ENCODE measurements at regions not wholly inside any gene's neighbourhood (a gene's known extent, or its start where the extent isn't known, plus 50 kb on each side); places are given as distances from the start of the nearest gene placed in this dataset.
A peak's percentile ranks its signal among the peaks of the same experiment; 100 is the strongest.

GRCh38 chr4:107562316-107562715 is 157.7 kb downstream of the PAPSS1 start:
- Mint-ChIP-seq H3K27me3 (peaks cover 2% of the 10 kb centered on the region), H3K4me3 (no peak overlapping the region), H3K27ac (no peak overlapping the region), H3K36me3 (ENCODE audit: low read depth) (no peaks in the 10 kb centered on the region), H3K4me1 (no peaks in the 10 kb centered on the region), H3K9me3 (peaks cover 2% of the 10 kb centered on the region)
- no peak for DNase-seq
- ChIA-PET CTCF (no interaction called here), POLR2A (no interaction called here)

- Mint-ChIP-seq H3K4me3 (no peak overlapping the region), H3K27me3 (peaks cover 2% of the 10 kb centered on the region), H3K36me3 (ENCODE audit: low read depth) (no peaks in the 10 kb centered on the region), H3K4me1 (no peaks in the 10 kb centered on the region), H3K9me3 (peaks cover 2% of the 10 kb centered on the region), H3K27ac (no peak overlapping the region)
- ChIA-PET CTCF (no interaction called here), POLR2A (no interaction called here)
- DNase-seq = no peak
These were observed 158.6 kb downstream of the PAPSS1 start for GRCh38 chr4:107561481-107561880.

- Mint-ChIP-seq H3K4me3 (no peak overlapping the region), H3K27me3 (peaks cover 2% of the 10 kb centered on the region), H3K4me1 (no peaks in the 10 kb centered on the region), H3K27ac (no peak overlapping the region), H3K36me3 (ENCODE audit: low read depth) (no peaks in the 10 kb centered on the region), H3K9me3 (peaks cover 2% of the 10 kb centered on the region)
- DNase-seq = no peak
- ChIA-PET POLR2A (no interaction called here), CTCF (no interaction called here)
These were observed 160.4 kb downstream of the PAPSS1 start for GRCh38 chr4:107559653-107560052.

GRCh38 chr4:107552306-107552705 is 167.7 kb downstream of the PAPSS1 start:
- POLR2A ChIA-PET = no interaction called here
- no peak for DNase-seq
- peaks cover 7% of the 10 kb centered on the region for H3K4me1 Mint-ChIP-seq
- CTCF ChIA-PET = no interaction called here
- no peaks in the 10 kb centered on the region for H3K36me3 Mint-ChIP-seq (ENCODE audit: low read depth)
- no peak overlapping the region for H3K27ac Mint-ChIP-seq
- H3K4me3 Mint-ChIP-seq = no peak overlapping the region
- H3K9me3 Mint-ChIP-seq = no peaks in the 10 kb centered on the region
- H3K27me3 Mint-ChIP-seq = no peaks in the 10 kb centered on the region

DNA sequence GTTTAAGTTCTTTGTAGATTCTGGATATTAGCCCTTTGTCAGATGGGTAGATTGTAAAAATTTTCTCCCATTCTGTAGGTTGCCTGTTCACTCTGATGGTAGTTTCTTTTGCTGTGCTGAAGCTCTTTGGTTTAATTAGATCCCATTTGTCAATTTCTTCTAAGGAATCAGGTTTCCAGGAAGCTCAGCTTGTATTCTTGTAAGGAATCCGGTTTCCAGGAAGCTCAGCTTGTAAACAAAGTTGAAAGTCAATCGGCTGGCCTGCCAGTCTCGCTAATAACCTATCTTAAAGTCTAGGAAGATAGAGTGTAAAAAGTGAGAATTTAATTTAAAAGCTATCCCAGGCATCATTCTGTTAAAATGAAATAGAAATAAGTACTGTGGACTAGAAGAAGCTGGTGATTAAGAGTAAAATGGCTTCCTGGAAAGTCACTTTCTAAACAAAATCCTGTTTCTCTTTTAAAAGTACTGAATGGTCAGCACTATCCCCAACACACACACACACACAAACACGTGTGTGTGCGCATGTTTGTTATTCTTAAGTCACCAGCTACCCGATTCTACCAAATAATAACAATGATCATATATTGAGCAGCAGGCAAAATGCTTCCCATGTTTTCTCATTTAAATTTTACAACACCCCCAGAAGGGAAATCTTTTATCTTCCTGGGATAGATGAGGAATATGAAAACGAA is 171.7 kb downstream of the PAPSS1 start:
- ChIA-PET POLR2A (no interaction called here), CTCF (no interaction called here)
- H3K4me1 Mint-ChIP-seq = peaks cover 7% of the 10 kb centered on the region
- H3K4me3 Mint-ChIP-seq = no peak overlapping the region
- H3K27ac Mint-ChIP-seq = peak overlapping the region; percentile 5
- H3K27me3 Mint-ChIP-seq = peaks cover 2% of the 10 kb centered on the region
- no peaks in the 10 kb centered on the region for H3K9me3 Mint-ChIP-seq
- H3K36me3 Mint-ChIP-seq (ENCODE audit: low read depth) = no peaks in the 10 kb centered on the region
- no peak for DNase-seq

GRCh38 chr4:107546638-107547037 is 173.4 kb downstream of the PAPSS1 start:
- Mint-ChIP-seq H3K36me3 (ENCODE audit: low read depth) (no peaks in the 10 kb centered on the region), H3K9me3 (no peaks in the 10 kb centered on the region), H3K4me1 (peaks cover 7% of the 10 kb centered on the region), H3K27me3 (peaks cover 2% of the 10 kb centered on the region), H3K4me3 (no peak overlapping the region), H3K27ac (no peak overlapping the region)
- no peak for DNase-seq
- ChIA-PET POLR2A (no interaction called here), CTCF (interaction anchor here (0.6 kb wide), 1 partner anchor 156 kb away, joined by 3 read pairs; no protein-coding TSS in a partner anchor)

GRCh38 chr4:107541511-107541910 is 178.5 kb downstream of the PAPSS1 start:
- CTCF ChIA-PET = no interaction called here
- Mint-ChIP-seq H3K27ac (no peak overlapping the region), H3K36me3 (ENCODE audit: low read depth) (no peaks in the 10 kb centered on the region), H3K4me3 (no peak overlapping the region), H3K4me1 (no peaks in the 10 kb centered on the region), H3K27me3 (peaks cover 5% of the 10 kb centered on the region), H3K9me3 (no peaks in the 10 kb centered on the region)
- DNase-seq = no peak
- POLR2A ChIA-PET = no interaction called here

DNA sequence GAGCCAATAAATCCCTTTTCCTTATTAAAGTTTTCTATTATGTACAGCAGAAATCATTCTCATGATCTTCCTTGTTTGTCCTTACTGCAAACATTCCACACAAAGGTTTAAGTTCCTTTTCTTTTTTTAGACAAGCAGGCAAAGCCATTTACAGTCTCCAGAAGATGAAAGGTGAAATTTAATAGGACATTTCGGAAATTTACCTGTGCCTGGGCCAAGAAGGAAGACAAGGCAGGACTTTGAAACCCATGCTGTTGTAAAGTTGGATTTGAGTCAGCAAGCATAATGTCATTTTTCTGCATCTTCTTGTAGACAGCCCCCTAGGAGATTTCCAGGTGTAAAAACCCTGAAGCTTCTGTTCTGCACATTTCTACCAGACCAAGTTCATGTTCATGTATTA is 188.1 kb downstream of the PAPSS1 start:
- no peaks in the 10 kb centered on the region for H3K9me3 Mint-ChIP-seq

GRCh38 chr4:107520368-107520767 is 199.7 kb downstream of the PAPSS1 start:
- CTCF ChIA-PET = no interaction called here
- H3K9me3 Mint-ChIP-seq = no peaks in the 10 kb centered on the region
- POLR2A ChIA-PET = no interaction called here

More for the DNA sequence above, 188.1 kb downstream of the PAPSS1 start:
- H3K27me3 Mint-ChIP-seq = peaks cover 5% of the 10 kb centered on the region
- H3K27ac Mint-ChIP-seq = no peak overlapping the region
- H3K36me3 Mint-ChIP-seq (ENCODE audit: low read depth) = no peaks in the 10 kb centered on the region
- CTCF ChIA-PET = no interaction called here
- no peaks in the 10 kb centered on the region for H3K4me1 Mint-ChIP-seq
- DNase-seq = no peak
- H3K4me3 Mint-ChIP-seq = no peak overlapping the region
- POLR2A ChIA-PET = no interaction called here

GRCh38 chr4:107519053-107519452 is 201.0 kb downstream of the PAPSS1 start:
- no peaks in the 10 kb centered on the region for H3K36me3 Mint-ChIP-seq (ENCODE audit: low read depth)
- H3K4me3 Mint-ChIP-seq = no peak overlapping the region
- H3K9me3 Mint-ChIP-seq = no peaks in the 10 kb centered on the region
- no peak overlapping the region for H3K27ac Mint-ChIP-seq
- no peak for DNase-seq
- no peaks in the 10 kb centered on the region for H3K4me1 Mint-ChIP-seq
- POLR2A ChIA-PET = no interaction called here
- CTCF ChIA-PET = no interaction called here
- H3K27me3 Mint-ChIP-seq = no peaks in the 10 kb centered on the region

More at GRCh38 chr4:107520368-107520767, 199.7 kb downstream of the PAPSS1 start:
- Mint-ChIP-seq H3K27me3 (no peaks in the 10 kb centered on the region), H3K36me3 (ENCODE audit: low read depth) (no peaks in the 10 kb centered on the region), H3K27ac (no peak overlapping the region), H3K4me1 (no peaks in the 10 kb centered on the region), H3K4me3 (no peak overlapping the region)
- no peak for DNase-seq

DNA sequence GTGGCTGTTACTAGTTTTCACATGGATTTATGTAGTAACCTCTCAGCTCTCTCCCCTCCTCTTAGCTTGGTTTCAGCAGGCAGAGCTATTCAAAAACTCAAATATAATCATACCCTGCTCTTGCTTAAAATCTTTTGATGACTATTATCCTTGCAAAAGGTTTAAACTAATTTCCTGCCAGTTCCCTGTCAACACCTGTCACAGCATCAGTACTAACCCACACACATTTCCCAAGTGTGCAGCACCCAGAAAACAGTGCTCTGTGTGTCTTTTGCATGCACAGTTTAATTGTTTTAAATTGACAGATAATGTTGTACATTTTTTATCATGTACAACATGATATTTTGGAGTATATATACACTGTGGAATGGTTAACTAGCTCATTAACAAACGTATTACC is 202.0 kb downstream of the PAPSS1 start:
- H3K9me3 Mint-ChIP-seq = no peaks in the 10 kb centered on the region
- H3K27ac Mint-ChIP-seq = no peak overlapping the region
- H3K27me3 Mint-ChIP-seq = no peaks in the 10 kb centered on the region
- H3K4me1 Mint-ChIP-seq = no peaks in the 10 kb centered on the region
- ChIA-PET POLR2A (no interaction called here), CTCF (no interaction called here)
- no peaks in the 10 kb centered on the region for H3K36me3 Mint-ChIP-seq (ENCODE audit: low read depth)
- no peak overlapping the region for H3K4me3 Mint-ChIP-seq
- no peak for DNase-seq

DNA sequence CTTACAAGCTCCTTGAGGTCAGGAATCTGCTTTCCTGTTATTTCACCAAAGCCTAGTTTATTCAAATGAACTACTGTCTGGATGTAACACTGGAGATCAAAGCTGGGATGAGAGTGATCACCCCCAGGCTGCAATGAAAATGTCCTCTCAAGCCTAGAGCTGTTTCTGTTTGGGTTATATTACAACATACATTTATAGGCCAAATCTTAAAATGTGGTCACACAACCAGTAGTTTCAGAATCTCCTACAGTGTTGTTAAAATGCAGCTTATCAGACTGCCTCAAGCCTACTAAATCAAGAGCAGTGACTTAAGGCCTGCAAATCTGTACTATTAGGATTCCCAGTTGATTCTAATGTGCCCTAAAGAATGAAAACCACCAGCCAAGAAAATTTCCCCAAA is 207.5 kb downstream of the PAPSS1 start:
- no peak overlapping the region for H3K27ac Mint-ChIP-seq
- H3K9me3 Mint-ChIP-seq = no peaks in the 10 kb centered on the region
- CTCF ChIA-PET = no interaction called here

DNA sequence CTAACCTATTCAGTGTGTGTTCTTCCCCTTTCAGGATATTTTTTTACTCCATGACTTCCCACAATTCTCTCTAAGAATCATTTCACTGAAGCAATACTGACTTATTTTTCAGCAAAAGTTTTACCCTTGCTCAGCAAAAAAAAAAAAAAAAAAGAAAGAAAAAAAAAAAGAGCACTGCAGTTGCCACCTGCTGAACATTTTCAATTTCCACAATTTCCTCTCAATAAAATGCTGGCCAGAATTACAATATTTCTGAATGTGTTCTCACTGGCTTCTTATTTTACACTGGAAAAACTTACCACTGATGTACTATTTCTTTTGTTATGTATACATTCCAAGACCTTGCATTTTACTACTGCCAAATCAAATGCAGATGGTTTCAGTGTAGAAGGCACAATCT is 210.4 kb downstream of the PAPSS1 start:
- H3K36me3 Mint-ChIP-seq (ENCODE audit: low read depth) = no peaks in the 10 kb centered on the region
- H3K27ac Mint-ChIP-seq = no peak overlapping the region
- H3K4me1 Mint-ChIP-seq = no peaks in the 10 kb centered on the region
- H3K4me3 Mint-ChIP-seq = no peak overlapping the region
- POLR2A ChIA-PET = no interaction called here
- CTCF ChIA-PET = no interaction called here
- DNase-seq = no peak
- H3K9me3 Mint-ChIP-seq = no peaks in the 10 kb centered on the region
- peaks cover 4% of the 10 kb centered on the region for H3K27me3 Mint-ChIP-seq

More for the DNA sequence above, 207.5 kb downstream of the PAPSS1 start:
- peaks cover 3% of the 10 kb centered on the region for H3K27me3 Mint-ChIP-seq
- no peaks in the 10 kb centered on the region for H3K36me3 Mint-ChIP-seq (ENCODE audit: low read depth)
- POLR2A ChIA-PET = no interaction called here
- no peaks in the 10 kb centered on the region for H3K4me1 Mint-ChIP-seq
- H3K4me3 Mint-ChIP-seq = no peak overlapping the region
- DNase-seq = no peak

- Mint-ChIP-seq H3K4me1 (peaks cover 6% of the 10 kb centered on the region), H3K36me3 (ENCODE audit: low read depth) (no peaks in the 10 kb centered on the region), H3K27ac (no peak overlapping the region), H3K4me3 (no peak overlapping the region), H3K27me3 (peaks cover 3% of the 10 kb centered on the region), H3K9me3 (no peaks in the 10 kb centered on the region)
- ChIA-PET POLR2A (no interaction called here), CTCF (no interaction called here)
- DNase-seq = no peak
These were observed 219.5 kb downstream of the PAPSS1 start for GRCh38 chr4:107500551-107500950.
